HG03378 (cell line): ENCODE measurements at regions not wholly inside any gene's neighbourhood (a gene's known extent, or its start where the extent isn't known, plus 50 kb on each side); places are given as distances from the start of the nearest gene placed in this dataset.

Experiments used
- ATAC-seq: cut with Tn5 transposase; IDR thresholded peaks from one replicate; pipeline ENCODE4 v1.9.1; 2021; ENCODE audit warnings: mild to moderate bottlenecking, moderate library complexity; ENCODE audit not compliant: unreplicated experiment

GRCh38 chr11:122246874-122247273 is 130.9 kb upstream of the BLID start:
- ATAC-seq = no peak

DNA sequence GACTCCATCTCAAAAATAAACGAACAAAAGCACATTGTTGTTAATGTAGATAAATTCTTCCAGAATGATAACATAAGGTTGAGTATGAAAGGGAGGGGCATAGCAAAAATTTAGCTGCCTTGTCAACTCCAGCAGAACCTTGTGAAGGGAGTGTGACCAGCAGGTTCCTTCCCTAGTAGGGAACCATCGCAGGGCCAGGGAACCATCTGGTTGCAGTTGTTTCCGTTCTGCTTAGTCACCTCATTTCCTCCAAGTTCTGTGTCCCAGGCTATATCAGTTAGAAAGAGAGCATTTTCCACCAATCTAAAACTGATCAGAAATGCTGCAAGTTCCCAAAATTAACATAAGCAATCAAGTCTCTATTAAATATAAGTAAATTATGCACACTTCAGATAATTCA is 126.7 kb upstream of the BLID start:
- no peak for ATAC-seq

GRCh38 chr11:122241566-122241965 is 125.6 kb upstream of the BLID start:
- ATAC-seq = no peak

GRCh38 chr11:122240638-122241037 is 124.6 kb upstream of the BLID start:
- ATAC-seq = no peak

- ATAC-seq = no peak
Observed at GRCh38 chr11:122235615-122236014, 119.6 kb upstream of the BLID start.

DNA sequence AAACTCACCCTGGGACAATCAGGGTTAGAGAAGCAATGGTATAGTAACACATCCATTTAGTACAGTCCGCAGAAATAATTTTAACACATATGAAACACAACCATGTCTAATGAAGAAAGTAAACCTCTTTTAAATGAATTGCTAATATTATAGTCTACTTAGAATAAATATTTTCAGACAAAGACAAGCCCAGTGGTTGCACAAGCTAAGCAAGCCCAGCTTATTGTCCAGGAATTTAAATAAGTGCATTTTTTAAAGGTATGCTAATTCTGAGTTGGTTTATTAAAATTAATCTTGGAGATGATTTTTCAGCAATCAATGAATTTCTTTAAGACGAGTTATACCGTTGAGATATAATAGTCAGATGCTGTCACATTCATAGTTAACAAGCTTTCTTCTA is 118.8 kb upstream of the BLID start:
- ATAC-seq = no peak

- no peak for ATAC-seq
Observed at GRCh38 chr11:122234257-122234656, 118.2 kb upstream of the BLID start.

DNA sequence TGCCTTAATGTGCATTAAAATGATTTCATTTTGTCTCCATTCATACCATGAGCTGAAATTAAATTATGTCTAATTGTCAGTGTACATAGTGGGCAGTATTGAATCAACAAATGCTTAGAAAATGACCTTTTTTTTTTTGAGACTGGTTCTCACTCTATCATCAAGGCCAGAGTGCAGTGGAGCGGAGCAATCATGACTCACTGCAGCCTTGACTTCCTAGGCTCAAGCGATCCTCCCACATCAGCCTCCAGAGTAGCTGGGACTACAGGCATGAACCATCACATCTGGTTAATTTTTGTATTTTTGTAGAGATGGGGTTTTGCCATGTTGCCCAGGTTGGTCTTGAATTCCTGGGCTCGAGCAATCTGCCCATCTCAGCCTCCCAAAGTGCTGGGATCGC is 117.0 kb upstream of the BLID start:
- ATAC-seq = no peak

GRCh38 chr11:122230385-122230755 is 114.4 kb upstream of the BLID start:
- no peak for ATAC-seq

- no peak for ATAC-seq
Observed at GRCh38 chr11:122229481-122230384, 113.7 kb upstream of the BLID start.

GRCh38 chr11:122229078-122229477 is 113.1 kb upstream of the BLID start:
- no peak for ATAC-seq

DNA sequence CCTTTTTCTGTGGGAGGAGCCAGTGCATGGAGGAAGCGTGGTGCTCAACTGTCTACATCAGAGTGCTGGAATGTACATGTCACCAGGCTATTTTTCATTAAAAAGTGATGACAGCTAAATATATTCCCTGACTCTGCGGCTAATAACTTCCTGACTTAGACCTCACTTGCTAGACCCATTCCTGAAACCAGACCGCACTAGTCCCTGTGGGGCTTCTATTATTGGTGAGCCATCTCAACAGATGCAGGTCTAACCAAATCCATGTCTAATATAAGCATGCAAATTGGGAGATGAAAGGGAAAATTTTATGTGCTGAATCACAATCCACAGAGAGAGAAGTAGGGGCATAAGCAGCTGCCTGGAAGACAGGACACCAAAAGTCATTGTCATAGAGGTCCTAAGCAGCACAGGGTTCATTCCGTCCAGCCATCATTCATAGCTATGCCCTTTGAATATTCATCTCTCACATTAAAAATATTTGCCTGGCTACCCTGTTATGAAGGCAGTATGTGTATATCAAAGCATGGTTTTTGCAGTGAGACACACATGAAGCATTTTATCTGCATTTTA is 110.9 kb upstream of the BLID start:
- ATAC-seq = no peak

GRCh38 chr11:122224867-122225266 is 108.9 kb upstream of the BLID start:
- no peak for ATAC-seq

- ATAC-seq = no peak
Observed at GRCh38 chr11:122220321-122220720, 104.3 kb upstream of the BLID start.

DNA sequence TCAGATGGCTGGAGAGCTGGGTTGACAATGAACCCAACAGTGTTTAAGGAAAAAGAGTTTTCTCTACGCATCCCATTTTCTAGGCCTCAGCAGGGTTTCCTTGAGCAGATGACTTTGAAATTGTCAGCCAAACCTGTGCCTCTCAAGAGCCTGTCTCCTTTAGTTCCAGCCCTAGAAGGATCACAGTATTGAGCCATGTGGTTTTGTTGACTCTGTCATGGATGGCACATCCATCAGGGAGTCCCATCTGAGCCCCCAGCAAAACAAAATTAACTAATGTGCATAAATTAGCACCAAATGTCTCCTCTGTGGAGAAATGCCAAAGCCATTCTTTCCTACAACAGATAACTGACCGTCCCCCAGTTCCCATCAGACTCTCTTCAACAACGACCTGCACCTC is 103.8 kb upstream of the BLID start:
- ATAC-seq = no peak

- ATAC-seq = peak; percentile 50
Observed at GRCh38 chr11:122215244-122215992, 99.4 kb upstream of the BLID start.

GRCh38 chr11:122214567-122214966 is 98.6 kb upstream of the BLID start:
- no peak for ATAC-seq

- no peak for ATAC-seq
Observed at GRCh38 chr11:122214080-122214479, 98.1 kb upstream of the BLID start.

DNA sequence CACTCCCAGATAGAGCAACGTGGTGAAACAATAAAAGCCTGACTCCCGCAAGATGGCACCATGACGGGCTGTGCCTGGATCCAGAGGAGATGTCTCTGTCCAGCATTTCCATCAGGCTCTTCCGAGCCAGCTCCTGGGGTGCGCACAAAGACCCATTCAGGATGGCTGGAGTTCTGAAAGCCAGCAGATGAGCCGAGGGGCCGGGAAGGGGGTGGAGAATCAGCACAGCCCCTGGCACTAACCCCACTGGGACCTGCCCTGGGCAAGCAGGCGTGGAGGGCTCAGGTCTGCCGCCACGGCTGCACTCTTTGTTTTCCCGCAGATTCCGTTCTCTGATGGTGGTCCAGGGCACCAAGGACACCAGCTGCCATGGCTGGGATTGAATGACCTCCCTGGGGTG is 97.2 kb upstream of the BLID start:
- ATAC-seq = no peak

DNA sequence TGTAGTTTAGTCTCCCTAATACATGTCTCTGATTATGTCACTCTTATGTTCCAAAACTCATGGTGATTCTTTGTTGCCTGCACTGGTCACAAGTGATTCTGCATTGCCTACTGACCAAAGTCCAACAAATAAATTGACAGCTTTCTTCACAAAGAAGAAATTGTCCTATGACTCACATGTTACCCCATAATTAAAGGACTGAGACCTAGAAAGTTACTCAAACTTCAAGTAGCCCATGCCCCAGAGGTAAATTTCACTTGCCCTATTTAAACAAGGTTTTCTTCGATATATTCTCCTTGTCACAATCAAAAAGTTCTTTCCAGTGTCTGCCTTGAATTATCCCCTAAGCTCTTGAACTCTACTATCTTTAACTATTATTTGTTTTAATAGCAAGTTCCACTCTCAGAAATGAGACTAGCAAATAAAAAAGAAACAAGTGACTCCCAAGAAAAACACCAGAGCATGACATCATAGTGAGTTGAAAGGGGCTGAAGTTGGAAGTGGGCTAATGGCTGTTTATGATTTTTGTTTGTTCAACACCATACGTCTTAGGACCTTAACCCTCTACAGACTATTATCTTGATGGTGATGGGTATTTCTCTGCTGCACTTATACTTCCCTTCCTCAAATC is 94.5 kb upstream of the BLID start:
- ATAC-seq = no peak

- ATAC-seq = no peak
Observed at GRCh38 chr11:122209619-122210366, 93.8 kb upstream of the BLID start.
